Hindlimb muscle (tissue), 1 donor: ENCODE measurements at regions not wholly inside any gene's neighbourhood (a gene's known extent, or its start where the extent isn't known, plus 50 kb on each side); places are given as distances from the start of the nearest gene placed in this dataset.
A peak's percentile ranks its signal among the peaks of the same experiment; 100 is the strongest.
"Not testable (repeated sequence)": the region's sequence is repeated elsewhere in the genome, so short reads cannot be mapped to it uniquely, and the experiment has no call there.

Source experiments
- DNase-seq: peaks from one replicate; pipeline ENCODE4 v3.0.0-alpha.2; 2013

DNA sequence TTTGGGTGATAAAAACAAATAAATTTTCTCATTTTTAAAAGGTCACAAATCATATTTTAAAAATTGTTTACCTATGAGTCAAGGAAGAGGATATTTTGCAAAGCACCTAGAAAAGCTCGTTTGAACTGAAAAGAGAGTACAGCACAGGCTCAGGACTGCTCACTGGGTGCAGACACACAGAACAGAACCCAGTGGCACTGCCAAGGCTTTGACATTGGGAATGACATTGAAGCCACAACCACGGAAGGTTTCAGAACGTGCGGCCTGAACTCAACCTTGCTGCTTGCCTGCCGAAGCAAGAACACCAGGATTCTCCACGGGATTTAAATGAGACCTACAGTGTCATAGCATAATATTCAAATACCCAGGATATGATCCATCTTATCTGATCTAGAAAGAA lies 597.1 kb upstream of the B3GAT1 start:
- no peak for DNase-seq

DNA sequence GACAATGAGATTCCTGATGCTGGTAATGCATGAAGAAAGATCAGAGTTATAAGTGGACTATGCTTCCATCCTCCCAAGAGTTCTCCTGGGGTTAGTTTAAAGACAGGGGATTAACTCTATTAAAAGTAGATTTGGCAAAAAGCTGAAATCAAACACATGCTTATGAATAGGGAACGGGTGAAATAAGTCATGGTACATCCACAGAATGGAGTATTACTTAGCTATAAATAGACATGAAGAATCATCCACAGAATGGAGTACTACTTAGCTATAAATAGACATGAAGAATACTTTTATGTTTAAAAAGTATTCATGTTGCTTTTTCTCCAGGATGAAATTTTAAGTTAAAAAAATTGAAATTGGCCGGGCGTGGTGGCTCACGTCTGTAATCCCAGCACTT lies 596.4 kb upstream of the B3GAT1 start:
- no peak for DNase-seq

DNA sequence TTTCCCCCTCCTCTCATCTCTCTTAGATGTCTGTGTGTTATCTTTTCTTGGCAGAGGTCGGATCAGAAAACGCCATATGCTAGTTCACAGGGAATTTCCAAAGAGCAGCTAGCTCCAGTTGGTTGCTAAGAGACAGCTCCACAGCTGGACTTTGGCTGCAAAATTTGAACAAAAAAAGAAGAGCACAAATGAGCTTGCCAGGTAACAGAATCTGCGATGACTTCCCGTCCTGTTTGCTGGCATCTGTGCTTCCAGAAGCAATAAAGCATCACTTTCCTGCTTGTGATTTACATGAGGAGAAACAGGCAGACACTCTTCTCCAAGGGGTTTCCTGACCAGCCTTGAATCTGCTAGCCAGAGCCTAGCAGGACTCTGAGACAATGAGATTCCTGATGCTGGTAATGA lies 596.0 kb upstream of the B3GAT1 start:
- DNase-seq = peak; percentile 67

DNA sequence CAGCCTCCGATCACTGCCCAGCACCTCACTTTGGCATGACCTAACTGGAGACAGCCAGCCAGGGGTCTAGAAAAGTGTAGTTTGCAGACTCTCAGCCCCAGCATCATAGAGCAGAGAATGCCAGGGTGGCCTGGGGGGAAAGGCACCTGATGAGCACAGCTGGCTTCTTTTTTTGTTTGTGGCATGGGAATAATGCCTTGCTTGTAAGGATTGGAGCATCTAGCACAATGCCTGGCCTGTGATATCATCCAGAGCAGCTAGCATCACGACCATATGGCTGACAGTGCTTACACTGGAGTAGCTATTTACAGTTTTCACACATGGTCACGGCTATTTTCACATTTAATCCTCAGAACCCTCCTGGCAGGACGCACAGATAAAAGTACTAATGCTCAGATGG lies 594.8 kb upstream of the B3GAT1 start:
- DNase-seq = no peak

DNA sequence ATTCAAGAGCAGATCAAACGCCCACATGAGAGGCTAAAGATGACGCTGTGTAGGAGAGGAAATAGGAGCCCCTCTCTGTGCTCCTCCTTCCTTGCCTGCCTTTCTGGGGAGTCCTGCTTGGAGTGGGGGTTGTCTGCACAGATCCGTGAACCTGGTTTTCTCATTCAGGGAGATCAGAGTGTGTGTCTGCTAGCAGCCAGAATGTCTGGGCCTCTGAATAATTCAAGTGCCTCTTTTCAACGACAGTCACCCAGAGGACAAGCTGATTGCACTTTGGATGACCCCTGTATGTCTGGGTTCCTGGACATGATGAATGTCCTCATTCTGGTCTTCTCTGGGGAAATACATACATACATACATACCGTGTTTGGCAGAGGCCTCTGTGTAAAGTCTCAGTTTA lies 592.5 kb upstream of the B3GAT1 start:
- DNase-seq = no peak

DNA sequence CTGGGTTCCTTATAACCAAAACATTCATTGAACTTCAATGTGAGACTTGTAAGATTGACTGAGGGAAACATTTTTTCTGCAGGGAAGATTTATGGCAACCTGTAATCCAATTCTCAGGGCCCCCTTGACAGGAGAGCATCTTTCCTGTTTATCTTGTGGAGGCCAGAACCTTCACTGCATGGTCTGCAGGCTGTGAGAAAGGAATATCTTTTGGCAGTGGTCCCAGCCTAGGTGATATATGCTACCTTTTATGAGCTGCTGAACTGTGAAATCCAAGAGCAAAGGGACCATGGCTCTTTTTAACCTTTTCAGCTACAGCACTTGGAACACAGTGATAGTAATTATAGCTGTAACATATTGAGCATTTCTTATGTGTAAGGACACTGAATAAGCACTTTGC lies 590.2 kb upstream of the B3GAT1 start:
- no peak for DNase-seq

DNA sequence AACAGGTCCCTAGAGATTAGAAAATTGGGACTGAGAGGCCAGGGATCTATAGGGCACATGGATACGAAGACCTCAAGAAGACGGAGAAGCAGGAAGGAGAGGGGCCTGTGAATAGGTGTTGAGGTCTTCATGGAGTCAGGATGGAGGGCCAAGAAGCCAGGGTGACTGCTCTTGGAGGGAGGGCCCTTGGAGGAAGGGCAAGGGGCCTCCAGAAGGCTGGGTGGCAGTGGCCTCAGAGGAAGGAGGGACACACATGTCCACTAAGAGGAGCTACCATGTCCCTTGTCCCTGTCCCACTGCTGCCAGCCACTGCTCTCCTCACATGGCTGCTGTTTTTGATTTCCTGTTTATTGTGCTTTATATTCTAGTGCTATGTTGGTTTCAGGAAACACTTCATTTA lies 589.5 kb upstream of the B3GAT1 start:
- DNase-seq = no peak

DNA sequence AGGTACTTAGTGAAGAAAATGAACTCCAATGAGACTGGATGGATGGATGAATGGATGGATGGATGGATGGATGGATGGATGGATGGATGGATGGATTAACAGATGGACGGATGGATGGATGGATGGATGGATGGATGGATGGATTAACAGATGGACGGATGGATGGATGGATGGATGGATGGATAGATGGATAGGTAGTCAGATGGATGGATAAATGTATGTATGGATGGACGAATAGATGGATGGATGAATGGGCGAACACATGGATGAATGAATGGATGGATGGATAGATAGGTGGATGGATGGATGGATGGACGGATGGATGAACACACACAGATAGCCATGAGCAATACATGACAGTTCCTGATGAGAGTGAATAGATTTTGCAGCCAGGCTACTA lies 589.0 kb upstream of the B3GAT1 start:
- DNase-seq = not testable (repeated sequence)

DNA sequence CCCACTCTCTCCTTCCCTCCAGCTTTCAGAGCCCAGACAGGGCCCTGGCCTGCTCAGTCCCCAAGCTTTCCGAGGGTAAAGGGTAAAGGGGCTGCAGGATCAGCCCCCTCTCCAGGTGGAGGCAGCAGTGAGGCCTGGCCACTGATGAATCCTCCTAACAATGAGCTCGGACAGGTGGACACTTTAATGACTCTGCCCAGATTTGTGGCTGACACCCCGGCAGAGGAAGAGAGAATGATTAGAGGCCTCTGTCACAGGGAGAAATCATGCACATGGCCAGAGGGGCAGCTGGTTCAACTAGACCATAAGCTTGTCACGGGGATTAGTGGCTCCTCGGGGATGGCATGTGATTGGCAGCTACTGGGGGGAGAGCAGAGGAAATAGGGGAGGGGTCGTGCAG lies 587.5 kb upstream of the B3GAT1 start:
- no peak for DNase-seq

DNA sequence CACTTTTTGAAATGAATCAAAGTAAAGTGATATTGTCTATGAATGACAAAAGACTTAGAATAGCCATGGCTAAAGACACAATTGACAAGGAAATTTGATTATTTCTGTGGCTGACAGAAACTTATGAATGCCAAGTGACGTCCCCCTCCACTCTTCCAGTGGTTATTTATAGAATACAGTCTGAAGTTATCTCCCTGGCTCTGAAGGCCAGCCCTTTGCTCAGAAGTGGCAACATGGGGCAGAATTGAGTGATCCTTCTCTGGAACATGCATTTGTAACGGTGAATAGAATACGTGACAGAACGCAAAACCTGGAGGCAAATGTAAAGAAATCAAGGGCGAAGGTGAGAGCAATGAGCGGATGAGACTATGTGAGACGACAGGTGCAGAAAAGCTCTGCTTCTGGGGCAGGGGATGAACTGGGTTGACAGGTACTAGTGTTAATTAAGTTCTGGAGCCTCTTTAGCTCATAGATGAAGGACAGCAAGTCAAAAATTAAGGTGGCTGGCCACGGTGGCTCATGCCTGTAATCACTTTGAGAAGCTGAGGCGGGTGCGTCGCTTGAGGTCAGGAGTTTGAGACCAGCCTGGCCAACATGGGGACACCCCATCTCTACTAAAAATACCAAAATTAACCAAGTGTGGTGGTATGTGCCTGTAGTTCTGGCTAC lies 585.7 kb upstream of the B3GAT1 start:
- DNase-seq = no peak

DNA sequence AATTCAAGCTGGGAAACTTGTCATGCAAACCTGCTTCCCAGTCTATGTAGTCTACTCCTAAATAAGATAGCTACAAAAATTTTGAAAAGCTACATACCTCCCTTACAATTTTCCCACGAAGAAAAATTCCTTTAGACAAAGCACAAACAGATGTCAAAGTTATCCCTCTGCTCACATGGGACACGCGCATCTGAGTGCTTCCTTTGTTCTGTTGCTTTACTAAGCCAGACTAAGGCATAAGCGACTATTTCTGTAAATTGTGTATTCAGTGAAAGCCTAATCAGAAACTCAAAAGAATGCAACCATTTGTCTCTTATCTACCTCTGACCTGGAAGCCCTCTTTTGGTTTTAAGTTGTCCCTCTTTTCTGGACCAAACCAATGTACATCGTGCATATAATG lies 583.7 kb upstream of the B3GAT1 start:
- no peak for DNase-seq

DNA sequence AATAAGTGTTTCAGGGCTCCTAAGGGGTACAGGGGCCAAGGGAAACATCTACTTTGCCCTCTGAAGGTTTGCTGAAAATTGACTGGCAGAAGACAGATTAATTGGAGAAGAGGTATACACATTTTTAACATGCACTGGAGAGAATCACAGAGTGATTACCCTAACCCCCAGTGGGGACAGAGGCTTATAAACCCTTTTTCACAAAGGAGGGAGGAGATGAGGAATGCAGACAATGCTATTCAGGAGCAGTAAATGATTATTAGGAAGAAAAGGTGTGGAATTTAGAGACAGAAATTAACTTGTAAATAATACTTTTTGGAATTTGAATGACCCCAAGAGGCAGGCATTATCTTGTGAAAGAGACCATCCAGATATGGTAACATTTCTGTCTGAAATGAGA lies 582.4 kb upstream of the B3GAT1 start:
- no peak for DNase-seq

DNA sequence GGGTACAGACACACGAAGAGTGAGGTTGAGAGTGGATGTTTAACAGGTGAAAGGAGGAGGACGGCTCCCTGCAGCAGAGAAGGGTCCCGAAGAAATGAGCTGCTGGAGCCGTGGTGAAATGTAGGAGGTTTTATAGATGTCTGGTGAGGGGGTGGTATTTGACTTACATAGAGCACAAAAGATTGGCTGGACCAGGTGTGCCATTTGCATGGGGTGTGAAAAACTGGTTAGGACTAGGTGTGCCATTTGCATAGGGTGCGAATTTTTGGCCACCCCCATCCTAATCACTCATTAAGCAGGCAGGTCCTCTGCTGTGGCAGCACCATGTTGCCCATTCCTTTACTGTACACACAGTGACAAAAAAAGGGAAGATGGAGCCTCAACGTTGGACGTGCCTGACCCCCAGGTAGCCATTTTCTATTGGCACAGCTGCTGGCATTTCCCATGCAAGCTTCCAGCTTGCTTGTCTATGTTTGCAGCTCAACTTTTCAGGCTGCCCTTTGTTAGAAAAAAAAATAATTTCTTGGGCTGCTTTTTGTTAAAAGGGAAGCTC lies 581.7 kb upstream of the B3GAT1 start:
- no peak for DNase-seq

DNA sequence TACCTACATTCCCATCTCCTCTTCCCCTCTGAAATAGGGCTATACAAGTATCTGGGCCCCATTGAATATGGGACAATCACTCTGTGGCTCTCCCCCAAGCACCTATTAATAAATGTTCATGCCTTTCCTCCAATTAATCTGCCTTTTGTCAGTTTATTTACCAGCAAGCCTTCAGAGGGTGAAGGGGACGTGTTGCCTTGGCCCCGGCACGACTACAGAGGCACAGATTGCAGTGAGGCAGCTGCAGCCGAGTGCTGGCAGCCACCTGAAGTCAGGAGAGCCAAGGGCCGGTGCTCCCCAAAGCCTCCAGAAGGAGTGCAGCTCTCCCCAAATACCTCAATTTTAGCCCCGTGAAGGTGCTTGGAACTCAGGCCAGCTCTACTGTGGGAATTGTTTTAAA lies 580.9 kb upstream of the B3GAT1 start:
- DNase-seq = no peak

DNA sequence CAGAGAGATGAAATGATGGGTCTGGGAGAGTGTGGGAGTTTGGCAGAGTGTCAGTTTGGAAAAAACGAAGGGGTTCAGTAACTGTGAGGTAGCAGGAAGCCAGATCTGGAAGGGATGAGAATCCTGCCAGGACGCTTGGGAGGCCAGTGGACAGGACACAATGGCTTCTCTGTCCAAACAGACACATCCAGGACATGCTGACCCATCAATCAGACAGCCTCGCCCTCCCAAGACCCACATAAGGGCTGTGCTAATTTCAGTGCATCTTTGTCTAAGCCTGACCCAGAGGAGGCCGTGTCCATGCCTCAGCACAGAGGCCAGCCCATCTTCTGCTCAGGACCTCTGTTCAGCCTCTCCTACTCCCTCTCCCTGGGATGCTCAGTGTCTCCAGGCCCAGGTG lies 576.5 kb upstream of the B3GAT1 start:
- no peak for DNase-seq

DNA sequence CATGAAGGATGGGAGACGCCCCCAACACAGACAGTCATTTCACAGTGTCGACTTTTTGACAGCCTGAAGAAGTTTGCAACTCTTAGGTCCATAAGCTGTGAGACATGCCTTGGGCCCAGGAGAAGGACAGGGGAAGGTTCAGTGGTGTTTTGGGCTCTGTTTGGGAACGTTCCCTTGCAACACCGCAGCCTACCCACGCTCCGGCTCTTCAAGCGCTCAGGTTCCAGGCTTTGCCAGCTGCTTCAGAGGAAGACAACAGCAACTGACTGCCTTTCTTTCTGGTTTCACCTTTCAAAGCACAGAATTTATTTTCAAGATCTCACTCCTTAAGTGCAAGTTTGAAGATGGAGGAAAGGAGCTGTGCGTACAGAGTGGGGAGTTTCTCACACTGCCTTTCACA lies 575.8 kb upstream of the B3GAT1 start:
- no peak for DNase-seq

DNA sequence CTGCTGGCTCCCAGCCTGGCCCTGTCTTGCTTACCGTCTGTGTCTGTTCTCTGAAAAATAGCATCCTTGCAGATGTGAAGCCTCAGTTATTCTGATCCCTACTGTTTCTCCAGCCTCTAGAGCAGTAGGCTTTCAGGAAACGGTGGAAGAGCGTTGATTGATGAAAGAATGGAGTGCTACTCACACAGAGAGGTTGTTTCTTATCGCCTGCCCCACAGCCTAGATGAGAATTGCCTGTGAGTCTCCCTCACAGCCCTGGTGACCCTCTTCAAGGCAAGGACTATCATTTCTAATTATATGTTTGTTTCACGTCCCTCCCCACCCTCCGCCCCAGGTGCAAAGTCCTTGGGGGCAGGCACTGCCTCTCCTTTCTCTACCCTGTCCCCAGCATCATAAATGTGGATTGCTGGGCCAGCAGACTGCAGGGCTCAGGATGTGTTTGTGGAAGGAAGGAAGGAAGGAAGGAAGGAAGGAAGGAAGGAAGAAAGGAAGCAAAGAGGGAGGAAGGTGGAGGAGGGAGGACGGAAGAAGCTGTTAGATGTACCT lies 575.3 kb upstream of the B3GAT1 start:
- no peak for DNase-seq

DNA sequence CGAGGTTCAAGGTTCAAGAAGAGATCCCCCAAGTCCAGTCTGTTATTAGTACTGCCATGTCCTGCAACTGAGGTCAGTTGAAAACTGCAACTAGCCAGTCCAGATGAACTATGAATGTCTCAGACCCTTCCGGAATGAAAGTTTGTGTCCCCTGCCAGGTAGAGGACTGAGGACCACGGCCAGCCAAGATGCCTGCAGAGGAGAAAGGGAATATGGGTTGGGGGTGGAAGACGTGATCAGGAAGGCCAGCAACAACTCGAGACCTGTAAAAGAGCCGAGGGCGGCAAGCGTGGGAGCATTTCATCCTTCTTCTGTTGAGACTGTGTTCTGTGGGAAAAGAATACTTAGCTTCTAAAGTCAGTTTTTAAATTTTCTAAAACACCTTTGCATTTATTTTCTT lies 572.4 kb upstream of the B3GAT1 start:
- no peak for DNase-seq

DNA sequence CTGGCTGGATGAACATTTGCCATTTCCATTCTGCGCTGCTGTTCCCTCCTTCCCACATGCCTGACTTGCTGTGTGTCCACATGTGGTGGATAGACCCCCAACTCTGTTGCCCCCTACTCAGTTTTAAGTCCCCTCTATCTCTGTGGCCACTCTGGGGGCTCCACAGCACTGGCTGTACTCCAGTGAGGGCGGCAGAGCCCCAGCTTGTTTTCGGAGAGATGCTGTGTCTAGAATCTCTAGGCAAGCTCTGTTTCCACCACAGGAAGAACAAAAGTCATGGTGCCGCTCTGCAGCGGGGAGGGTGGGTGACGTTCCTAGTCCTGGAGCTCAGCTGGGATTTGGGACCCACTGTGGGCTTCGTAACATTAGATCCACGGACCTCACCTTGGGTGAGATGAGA lies 570.4 kb upstream of the B3GAT1 start:
- DNase-seq = not testable (repeated sequence)

DNA sequence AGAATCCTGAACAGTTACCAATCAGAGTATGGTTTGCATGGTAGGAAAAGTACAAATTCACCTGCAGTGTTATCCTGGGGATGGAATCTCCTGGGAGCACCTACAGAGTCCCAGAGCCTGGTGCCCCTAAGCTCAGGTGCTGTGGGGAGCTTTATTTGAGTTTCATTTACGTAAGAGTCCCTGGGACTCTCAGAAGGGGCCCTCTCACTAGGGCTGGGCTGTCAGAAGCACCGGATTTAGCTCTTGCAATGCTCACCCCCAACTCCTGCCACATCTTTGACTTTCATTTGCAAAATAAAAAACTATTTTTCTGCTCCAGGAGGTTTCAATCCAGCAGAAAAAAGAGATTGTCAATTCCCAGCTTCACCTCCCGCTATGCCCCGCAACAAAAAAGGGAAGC lies 569.8 kb upstream of the B3GAT1 start:
- DNase-seq = no peak

DNA sequence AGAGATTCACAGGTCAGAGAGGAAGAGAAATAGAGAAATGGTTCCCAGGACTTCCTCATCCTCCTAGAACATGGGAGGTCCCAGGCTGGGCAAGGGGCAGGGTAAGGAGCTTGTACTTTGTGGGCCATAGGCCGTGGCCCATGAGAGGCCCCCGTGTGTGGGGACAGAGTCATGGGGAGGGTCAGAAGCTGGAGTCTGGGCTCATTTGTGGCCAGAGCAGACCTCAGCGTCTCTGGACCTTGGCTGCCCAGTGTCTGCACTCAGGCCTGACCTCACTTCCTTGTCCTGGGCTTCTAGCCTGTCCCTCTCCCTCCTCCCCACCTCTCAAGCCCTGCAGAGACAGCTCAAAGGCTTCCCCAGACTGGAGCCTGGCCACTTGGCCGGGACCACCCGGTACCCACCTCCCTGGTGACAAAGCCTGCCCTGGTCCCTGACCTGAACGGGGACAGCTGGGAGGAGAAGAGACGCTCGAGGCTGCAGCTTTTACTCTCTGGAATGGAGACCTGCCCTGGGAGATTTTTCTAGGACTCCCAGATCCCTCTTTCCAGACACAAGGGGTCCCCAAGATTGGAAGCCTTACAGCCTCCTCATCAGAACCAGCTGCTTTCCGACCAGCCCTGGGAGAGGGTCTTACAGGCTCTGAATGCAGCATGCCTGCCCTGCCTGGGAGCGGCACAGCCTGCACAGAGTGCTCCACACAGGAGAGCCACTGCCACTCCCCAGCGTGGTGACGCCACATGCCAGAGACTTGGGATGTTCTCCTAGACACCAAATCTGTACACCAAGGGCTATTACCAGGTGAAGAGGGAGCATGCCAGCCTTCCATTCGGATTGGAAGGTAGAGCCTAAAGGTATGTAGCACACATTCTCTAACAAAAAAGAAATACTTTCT lies 569.0 kb upstream of the B3GAT1 start:
- DNase-seq = no peak

DNA sequence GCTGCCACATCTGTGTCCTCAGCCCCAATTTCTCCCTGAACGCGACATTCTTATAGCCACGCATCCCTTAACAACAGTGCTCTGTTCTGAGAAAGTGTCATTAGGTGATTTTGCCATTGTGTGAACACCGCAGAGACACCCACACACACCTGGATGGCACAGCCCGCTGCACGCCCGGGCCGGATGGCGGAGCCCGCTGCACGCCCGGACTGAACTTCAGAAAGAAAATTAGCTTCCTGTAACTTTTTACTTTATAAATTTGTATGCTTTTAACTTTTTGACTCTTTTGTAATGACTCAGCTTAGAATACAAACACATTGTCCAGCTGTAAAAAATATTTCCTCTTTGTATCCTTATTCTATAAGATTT lies 567.0 kb upstream of the B3GAT1 start:
- not testable (repeated sequence) for DNase-seq

DNA sequence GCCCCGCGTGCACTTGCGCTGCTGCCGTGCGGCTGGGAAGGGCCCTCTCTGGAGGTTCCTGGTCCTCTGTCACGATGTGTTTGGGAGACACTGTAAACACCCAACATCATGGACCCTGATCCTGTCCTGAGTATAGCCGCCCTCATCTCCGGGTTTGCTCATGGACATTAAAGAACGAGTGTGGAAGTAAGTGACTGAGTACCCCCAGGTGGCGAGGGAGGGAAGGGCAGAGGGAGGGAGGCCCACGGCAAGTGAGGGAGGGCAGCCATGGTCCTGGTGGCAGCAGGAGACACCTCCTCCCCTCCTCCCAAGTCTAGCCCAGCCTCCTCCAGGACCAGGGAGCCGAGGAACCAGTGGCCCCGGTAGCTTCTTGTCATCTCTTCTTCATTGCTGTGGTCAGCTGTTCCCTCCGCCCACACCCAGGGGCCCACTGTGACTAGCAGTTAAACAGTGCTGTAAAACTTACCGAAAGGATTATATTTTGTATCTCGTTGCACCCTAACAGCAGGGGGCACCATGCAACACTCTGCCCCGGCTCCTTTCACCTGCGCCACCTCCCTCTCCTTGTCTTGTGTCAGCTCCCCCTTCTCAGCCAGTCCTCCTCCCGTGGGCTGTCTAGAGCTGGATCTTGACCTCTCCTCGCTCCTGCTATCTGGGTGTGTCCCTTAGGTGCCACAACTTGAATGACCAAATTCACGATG lies 566.5 kb upstream of the B3GAT1 start:
- DNase-seq = no peak
